Spleen (tissue), 11 donors: ENCODE measurements at regions not wholly inside any gene's neighbourhood (a gene's known extent, or its start where the extent isn't known, plus 50 kb on each side); places are given as distances from the start of the nearest gene placed in this dataset.
"Not testable (repeated sequence)": the region's sequence is repeated elsewhere in the genome, so short reads cannot be mapped to it uniquely, and the experiment has no call there.

Experiments used
- DNase-seq: peaks from one replicate; pipeline ENCODE4 v3.0.0-alpha.2; 2020
- H3K27ac ChIP-seq, 8 donors: fragments of 200-600 bp; sonication (generic) in 7 of 8; 1 replicate in 4 of 8; 2 replicates in 4 of 8; pipeline versions ENCODE4 v1.5.0 to v1.8.0; 2016 to 2021; ENCODE audit warnings: inconsistent platforms in 4 of 8, mild to moderate bottlenecking in 4 of 8, moderate library complexity in 1 of 8
- H3K27me3 ChIP-seq, 7 donors: fragments of 200-600 bp; sonication (generic) in 6 of 7; replicated peaks in 1 of 7; 1 replicate in 4 of 7; 2 replicates in 3 of 7; pipeline versions ENCODE4 v1.5.0 to v1.8.0; 2016 to 2021; ENCODE audit warnings: inconsistent platforms in 3 of 7, mild to moderate bottlenecking in 1 of 7
- H3K36me3 ChIP-seq, 6 donors: fragments of 200-600 bp; sonication (generic) in 5 of 6; 1 replicate in 4 of 6; 2 replicates in 2 of 6; pipeline versions ENCODE4 v1.5.0 to v1.8.0; 2016 to 2021; ENCODE audit warnings: inconsistent platforms in 2 of 6
- H3K4me1 ChIP-seq, 6 donors: fragments of 200-600 bp; sonication (generic) in 5 of 6; 1 replicate in 3 of 6; 2 replicates in 3 of 6; pipeline versions ENCODE4 v1.5.0 to v1.8.0; 2016 to 2021; ENCODE audit warnings: inconsistent platforms in 3 of 6
- H3K4me3 ChIP-seq, 8 donors: fragments of 200-600 bp; sonication (generic) in 7 of 8; 1 replicate in 4 of 8; 2 replicates in 4 of 8; pipeline versions ENCODE4 v1.5.0 to v1.8.0; 2016 to 2021; ENCODE audit warnings: inconsistent platforms in 4 of 8, mild to moderate bottlenecking in 4 of 8, moderate library complexity in 2 of 8
- H3K9me3 ChIP-seq, 8 donors: fragments of 200-600 bp; sonication (generic) in 7 of 8; 1 replicate in 4 of 8; 2 replicates in 4 of 8; pipeline versions ENCODE4 v1.5.0 to v1.8.0; 2016 to 2021; ENCODE audit warnings: inconsistent platforms in 4 of 8
- POLR2A ChIP-seq, 3 donors: fragments of 450-650 bp; IDR thresholded peaks; one replicate each; pipeline ENCODE4 v1.5.1; 2017; ENCODE audit warnings: antibody characterized with exemption in 3 of 3, mild to moderate bottlenecking in 1 of 3
- POLR2AphosphoS5 ChIP-seq, 3 donors: sonication (generic); formaldehyde crosslinking; IDR thresholded peaks; one replicate each; pipeline ENCODE4 v1.5.1; 2017; ENCODE audit warnings: antibody characterized with exemption in 3 of 3
- WGBS, 5 donors: extraction: QIAGEN DNeasy Blood & Tissue Kit in 3 of 5; methylation state at CpG; one replicate each; pipeline versions ENCODE4 v1.1.5 to v1.1.7; 2013 to 2018; 5-methylcytosine and 5-hydroxymethylcytosine counted together
- intact Hi-C: fragments of 100-400 bp; cut with DNase I; formaldehyde crosslinking; loops from one replicate; pipeline ENCODE4 v1.15.0; 2023; ENCODE audit warnings: low total_unique reads
- TF ChIP-seq, protein P1 (sequence below), 11 experiments: fragments of 200-600 bp in 7 of 11; fragments of 450-650 bp in 4 of 11; sonication (generic) in 4 of 11; IDR thresholded peaks in 8 of 11; conservative IDR thresholded peaks in 3 of 11; 1 replicate in 7 of 11; 2 replicates in 4 of 11; pipeline versions ENCODE4 v1.4.0 to v1.8.0; 2016 to 2021; ENCODE audit warnings: antibody characterized with exemption in 11 of 11, inconsistent platforms in 4 of 11, mild to moderate bottlenecking in 1 of 11
- donor health status: healthy with polysubstance abuse.
- donor health status: DM: no; HTN: no; CAD: no; lungs with moderate emphysema.
- donor health status: DM: no; HTN: no; CAD: no.
- donor health status: Bipolar disorder and iron deficiency.
- donor health status: healthy.
- donor health status: DM: no; HTN: no; CAD: no.
- donor health status: DM: yes; HTN: yes; CAD: no.

DNA sequence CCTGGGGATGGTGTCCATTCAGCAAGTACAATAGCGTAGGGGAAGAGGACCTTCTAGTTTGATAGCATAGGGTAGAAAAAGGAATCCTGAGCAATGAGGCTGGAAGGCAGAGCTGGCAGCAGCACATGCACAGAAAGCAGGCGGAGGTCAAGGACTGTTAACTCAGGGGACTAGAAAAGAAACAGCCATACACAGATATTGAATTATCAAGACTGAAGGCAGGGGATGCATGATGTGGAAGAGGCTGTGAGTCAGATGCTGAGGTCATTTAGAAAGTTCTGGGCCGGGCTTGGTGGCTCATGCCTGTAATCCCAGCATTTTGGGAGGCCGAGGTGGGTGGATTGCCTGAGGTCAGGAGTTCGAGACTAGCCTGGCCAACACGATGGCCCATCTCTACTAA is 65.6 kb downstream of the OPTC start:
- no peak overlapping the region for H3K4me3 ChIP-seq
- peaks cover 0 to 11% (median 0%) of the 10 kb centered on the region in 7 donors for H3K27me3 ChIP-seq
- TF ChIP-seq POLR2AphosphoS5 (IDR thresholded peaks at IDR 0.05) (no peak), POLR2A (IDR thresholded peaks at IDR 0.05) (no peak)
- TF ChIP-seq, protein P1, sequence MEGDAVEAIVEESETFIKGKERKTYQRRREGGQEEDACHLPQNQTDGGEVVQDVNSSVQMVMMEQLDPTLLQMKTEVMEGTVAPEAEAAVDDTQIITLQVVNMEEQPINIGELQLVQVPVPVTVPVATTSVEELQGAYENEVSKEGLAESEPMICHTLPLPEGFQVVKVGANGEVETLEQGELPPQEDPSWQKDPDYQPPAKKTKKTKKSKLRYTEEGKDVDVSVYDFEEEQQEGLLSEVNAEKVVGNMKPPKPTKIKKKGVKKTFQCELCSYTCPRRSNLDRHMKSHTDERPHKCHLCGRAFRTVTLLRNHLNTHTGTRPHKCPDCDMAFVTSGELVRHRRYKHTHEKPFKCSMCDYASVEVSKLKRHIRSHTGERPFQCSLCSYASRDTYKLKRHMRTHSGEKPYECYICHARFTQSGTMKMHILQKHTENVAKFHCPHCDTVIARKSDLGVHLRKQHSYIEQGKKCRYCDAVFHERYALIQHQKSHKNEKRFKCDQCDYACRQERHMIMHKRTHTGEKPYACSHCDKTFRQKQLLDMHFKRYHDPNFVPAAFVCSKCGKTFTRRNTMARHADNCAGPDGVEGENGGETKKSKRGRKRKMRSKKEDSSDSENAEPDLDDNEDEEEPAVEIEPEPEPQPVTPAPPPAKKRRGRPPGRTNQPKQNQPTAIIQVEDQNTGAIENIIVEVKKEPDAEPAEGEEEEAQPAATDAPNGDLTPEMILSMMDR (IDR thresholded peaks at IDR 0.05 in 8 of 11, conservative IDR thresholded peaks at IDR 0.05 in 3 of 11) = no peak
- no peaks in the 10 kb centered on the region for H3K9me3 ChIP-seq
- WGBS, 5 donors = 82 to 94% (median 91%) methylated on average over 6 of the region's 6 CpGs
- no peaks in the 10 kb centered on the region for H3K36me3 ChIP-seq
- peaks cover 0 to 29% (median 0%) of the 10 kb centered on the region in 6 donors for H3K4me1 ChIP-seq
- intact Hi-C loops = no loop called here
- H3K27ac ChIP-seq = no peak overlapping the region
- no peak for DNase-seq

DNA sequence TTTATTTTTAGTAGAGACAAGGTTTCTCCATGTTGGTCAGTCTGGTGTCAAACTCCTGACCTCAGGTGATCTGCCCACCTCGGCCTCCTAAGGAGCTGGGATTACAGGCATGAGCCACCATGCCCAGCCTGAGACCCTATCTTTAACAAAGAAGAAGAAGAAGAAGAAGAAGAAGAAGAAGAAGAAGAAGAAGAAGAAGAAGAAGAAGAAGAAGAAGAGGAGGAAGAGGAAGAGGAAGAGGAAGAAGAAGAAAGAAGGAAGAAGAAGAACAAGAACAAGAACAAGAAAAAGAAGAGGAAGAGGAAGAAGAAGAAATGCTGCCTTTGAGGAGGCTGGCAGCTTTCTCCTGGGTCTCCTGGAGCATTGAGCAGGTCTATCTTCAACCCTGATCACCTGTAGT is 64.9 kb upstream of the ATP2B4 start:
- H3K27me3 ChIP-seq, H3K4me3 ChIP-seq, H3K27ac ChIP-seq, H3K9me3 ChIP-seq, intact Hi-C loops, DNase-seq, H3K36me3 ChIP-seq: not testable (repeated sequence)
- H3K4me1 ChIP-seq = peaks cover 0 to 13% (median 0%) of the 10 kb centered on the region in 6 donors
- WGBS, 5 donors = 83 to 100% (median 95%) methylated on average over 1 of the region's 1 CpG

DNA sequence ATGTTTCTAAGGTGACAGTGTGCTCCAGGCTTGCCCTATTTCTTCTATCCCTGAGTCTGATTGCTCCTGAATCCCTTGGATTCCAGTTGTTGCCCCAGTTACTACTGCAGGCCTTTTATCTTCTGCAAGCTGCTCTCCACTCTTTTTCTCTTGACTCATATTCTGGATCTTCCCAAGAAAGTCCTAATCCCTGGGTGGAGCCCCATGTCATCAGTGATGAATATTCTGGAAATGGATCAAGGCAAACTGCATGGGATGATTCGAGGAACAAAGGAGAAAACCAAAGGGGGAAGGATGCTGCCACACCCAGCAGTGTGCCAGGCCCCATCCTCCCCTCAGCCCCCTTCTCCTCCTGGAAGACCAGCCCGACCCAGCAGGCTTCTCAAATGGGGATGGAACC is 63.3 kb upstream of the ATP2B4 start:
- TF ChIP-seq POLR2A (IDR thresholded peaks at IDR 0.05) (no peak), POLR2AphosphoS5 (IDR thresholded peaks at IDR 0.05) (no peak)
- TF ChIP-seq, protein P1 (IDR thresholded peaks at IDR 0.05 in 8 of 11, conservative IDR thresholded peaks at IDR 0.05 in 3 of 11) = no peak

DNA sequence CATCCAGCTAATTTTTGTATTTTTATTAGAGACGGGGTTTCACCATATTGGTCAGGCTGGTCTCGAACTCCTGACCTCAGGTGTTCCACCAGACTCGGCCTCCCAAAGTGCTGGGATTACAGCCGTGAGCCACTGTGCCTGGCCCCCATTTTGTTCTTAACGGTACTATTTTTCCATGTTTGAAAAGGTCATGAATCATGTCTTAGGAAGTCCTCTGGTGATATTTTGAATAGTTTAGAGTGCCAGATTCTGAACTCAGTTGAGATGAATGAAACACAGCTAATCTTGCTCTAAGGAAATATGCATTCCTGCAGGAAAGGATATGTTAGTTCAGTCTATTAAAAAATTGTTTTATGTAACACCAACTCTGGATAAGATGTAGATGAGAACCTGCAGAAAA is 62.6 kb upstream of the ATP2B4 start:
- no peak overlapping the region for H3K4me3 ChIP-seq
- TF ChIP-seq, protein P1 (IDR thresholded peaks at IDR 0.05 in 8 of 11, conservative IDR thresholded peaks at IDR 0.05 in 3 of 11) = no peak
- TF ChIP-seq POLR2AphosphoS5 (IDR thresholded peaks at IDR 0.05) (no peak), POLR2A (IDR thresholded peaks at IDR 0.05) (no peak)
- intact Hi-C loops = no loop called here
- H3K4me1 ChIP-seq = no peaks in the 10 kb centered on the region
- H3K36me3 ChIP-seq = no peaks in the 10 kb centered on the region
- DNase-seq = no peak
- no peak overlapping the region for H3K27ac ChIP-seq
- WGBS, 5 donors = 89 to 92% (median 91%) methylated on average over 5 of the region's 5 CpGs
- H3K9me3 ChIP-seq = no peaks in the 10 kb centered on the region
- H3K27me3 ChIP-seq = peaks cover 0 to 9% (median 0%) of the 10 kb centered on the region in 7 donors

More for the DNA sequence above, 63.3 kb upstream of the ATP2B4 start:
- no peaks in the 10 kb centered on the region for H3K36me3 ChIP-seq
- H3K9me3 ChIP-seq = no peaks in the 10 kb centered on the region
- no peak overlapping the region for H3K4me3 ChIP-seq
- no peak overlapping the region for H3K27ac ChIP-seq
- intact Hi-C loops = no loop called here
- no peak for DNase-seq
- no peaks in the 10 kb centered on the region for H3K4me1 ChIP-seq
- peaks cover 0 to 3% (median 0%) of the 10 kb centered on the region in 7 donors for H3K27me3 ChIP-seq
- 63 to 69% (median 64%) methylated on average over 2 of the region's 2 CpGs for WGBS, 5 donors

DNA sequence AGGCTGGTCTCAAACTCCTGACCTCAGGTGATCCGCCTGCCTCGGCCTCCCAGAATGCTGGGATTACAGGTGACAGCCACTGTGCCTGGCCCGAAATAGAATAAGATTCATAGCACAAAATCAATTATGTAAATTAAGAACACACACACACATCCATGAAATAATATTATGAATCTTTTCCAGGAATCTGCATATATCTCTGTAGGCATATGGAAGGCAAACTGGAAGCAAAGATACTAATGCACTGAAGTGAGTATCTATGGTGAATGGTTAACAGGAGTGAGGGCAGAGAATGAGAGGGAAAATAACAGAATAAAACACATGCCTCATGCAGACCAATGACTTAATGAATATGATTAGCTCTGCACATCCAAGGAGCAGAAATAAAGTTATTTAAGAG is 61.6 kb upstream of the ATP2B4 start:
- intact Hi-C loops = no loop called here
- no peaks in the 10 kb centered on the region for H3K4me1 ChIP-seq

More for the DNA sequence above, 61.6 kb upstream of the ATP2B4 start:
- TF ChIP-seq, protein P1 (IDR thresholded peaks at IDR 0.05 in 8 of 11, conservative IDR thresholded peaks at IDR 0.05 in 3 of 11) = no peak
- no peak for TF ChIP-seq POLR2A (IDR thresholded peaks at IDR 0.05)
- TF ChIP-seq POLR2AphosphoS5 (IDR thresholded peaks at IDR 0.05) = no peak
- Histone ChIP-seq H3K9me3 (no peaks in the 10 kb centered on the region), H3K4me3 (no peak overlapping the region), H3K27ac (no peak overlapping the region), H3K36me3 (no peaks in the 10 kb centered on the region), H3K27me3 (peaks cover 0 to 9% (median 0%) of the 10 kb centered on the region in 7 donors)
- no peak for DNase-seq
- WGBS, 5 donors = 78 to 99% (median 92%) methylated on average over 3 of the region's 3 CpGs
